G401.6 (cell line): ENCODE measurements at regions not wholly inside any gene's neighbourhood (a gene's known extent, or its start where the extent isn't known, plus 50 kb on each side); places are given as distances from the start of the nearest gene placed in this dataset.

ENCODE experiments used
- FAIRE-seq: peaks from 2 replicates; lab custom pipeline; 2012; peaks lifted over from hg19 to GRCh38; lab: Jason Lieb, UNC

GRCh38 chr19:28534766-28535351 is 678.1 kb downstream of the UQCRFS1 start:
- FAIRE-seq = no peak

GRCh38 chr19:28532765-28533341 is 680.1 kb downstream of the UQCRFS1 start:
- FAIRE-seq = no peak

- no peak for FAIRE-seq
These were observed 681.0 kb downstream of the UQCRFS1 start for GRCh38 chr19:28531979-28532378.

- no peak for FAIRE-seq
These were observed 682.4 kb downstream of the UQCRFS1 start for GRCh38 chr19:28530406-28531035.

GRCh38 chr19:28526038-28526437 is 686.9 kb downstream of the UQCRFS1 start:
- FAIRE-seq = no peak

- FAIRE-seq = no peak
These were observed 689.3 kb downstream of the UQCRFS1 start for GRCh38 chr19:28523619-28524018.

GRCh38 chr19:28522545-28522922 is 690.4 kb downstream of the UQCRFS1 start:
- FAIRE-seq = no peak

GRCh38 chr19:28521614-28522544 is 691.1 kb downstream of the UQCRFS1 start:
- FAIRE-seq = no peak

- FAIRE-seq = no peak
These were observed 691.9 kb downstream of the UQCRFS1 start for GRCh38 chr19:28520998-28521568.

- FAIRE-seq = no peak
These were observed 692.7 kb downstream of the UQCRFS1 start for GRCh38 chr19:28519952-28520861.

GRCh38 chr19:28519218-28519779 is 693.7 kb downstream of the UQCRFS1 start:
- no peak for FAIRE-seq

- no peak for FAIRE-seq
These were observed 696.5 kb downstream of the UQCRFS1 start for GRCh38 chr19:28516415-28516872.

GRCh38 chr19:28514166-28514565 is 698.8 kb downstream of the UQCRFS1 start:
- FAIRE-seq = no peak

- FAIRE-seq = no peak
These were observed 701.3 kb downstream of the UQCRFS1 start for GRCh38 chr19:28511655-28512054.

- no peak for FAIRE-seq
These were observed 703.7 kb downstream of the UQCRFS1 start for GRCh38 chr19:28509079-28509895.

- FAIRE-seq = no peak
These were observed 704.3 kb downstream of the UQCRFS1 start for GRCh38 chr19:28508666-28509065.

- no peak for FAIRE-seq
These were observed 707.0 kb downstream of the UQCRFS1 start for GRCh38 chr19:28505933-28506332.

- no peak for FAIRE-seq
These were observed 707.8 kb downstream of the UQCRFS1 start for GRCh38 chr19:28505134-28505533.

- FAIRE-seq = no peak
These were observed 708.2 kb downstream of the UQCRFS1 start for GRCh38 chr19:28504727-28505126.

GRCh38 chr19:28504139-28504538 is 708.8 kb downstream of the UQCRFS1 start:
- FAIRE-seq = no peak
